Astrocyte (in vitro differentiated cells and primary cell): ENCODE measurements at regions not wholly inside any gene's neighbourhood (a gene's known extent, or its start where the extent isn't known, plus 50 kb on each side); places are given as distances from the start of the nearest gene placed in this dataset.
"Not testable (repeated sequence)": the region's sequence is repeated elsewhere in the genome, so short reads cannot be mapped to it uniquely, and the experiment has no call there.

Experiments
- DNase-seq: peaks from one replicate; pipeline ENCODE4 v3.0.0-alpha.2; 2010; ENCODE audit warnings: low read depth
- FAIRE-seq: peaks from 2 replicates; lab custom pipeline; 2011; peaks lifted over from hg19 to GRCh38; lab: Jason Lieb, UNC
- H2AFZ ChIP-seq: 2 replicates; pipeline ENCODE4 v1.6.0; 2012; ENCODE audit warnings: low read depth, low read length, inconsistent platforms
- H3K27ac ChIP-seq: 2 replicates; pipeline ENCODE4 v1.5.1; 2011; ENCODE audit warnings: low read depth, low read length, inconsistent platforms
- H3K27me3 ChIP-seq: 2 replicates; pipeline ENCODE4 v1.6.0; 2011; ENCODE audit warnings: low read length, inconsistent platforms; ENCODE audit not compliant: insufficient read depth
- H3K36me3 ChIP-seq: 2 replicates; pipeline ENCODE4 v1.5.1; 2011; ENCODE audit warnings: low read length, inconsistent platforms; ENCODE audit not compliant: insufficient read depth
- H3K4me1 ChIP-seq: 2 replicates; pipeline ENCODE4 v1.5.1; 2011; ENCODE audit warnings: low read length, inconsistent platforms; ENCODE audit not compliant: insufficient read depth
- H3K4me2 ChIP-seq: 2 replicates; pipeline ENCODE4 v1.6.0; 2012; ENCODE audit warnings: low read length, inconsistent platforms
- H3K4me3 ChIP-seq: 2 replicates; pipeline ENCODE4 v1.5.1; 2011; ENCODE audit warnings: low read depth, mild to moderate bottlenecking, low read length, inconsistent platforms; ENCODE audit not compliant: insufficient read depth
- H3K79me2 ChIP-seq: 2 replicates; pipeline ENCODE4 v1.6.0; 2012; ENCODE audit warnings: mild to moderate bottlenecking, low read length, inconsistent platforms; ENCODE audit not compliant: insufficient read depth
- H3K9ac ChIP-seq: 2 replicates; pipeline ENCODE4 v1.6.0; 2012; ENCODE audit warnings: mild to moderate bottlenecking, low read length, inconsistent platforms
- H3K9me3 ChIP-seq: 2 replicates; pipeline ENCODE4 v1.5.1; 2012; ENCODE audit warnings: low read depth, mild to moderate bottlenecking, low read length, inconsistent platforms; ENCODE audit not compliant: insufficient read depth
- H4K20me1 ChIP-seq: 2 replicates; pipeline ENCODE4 v1.6.0; 2012; ENCODE audit warnings: low read length, inconsistent platforms; ENCODE audit not compliant: insufficient read depth
- H3K27ac Mint-ChIP-seq: one replicate; pipeline ENCODE4 v1.8.0; 2021; ENCODE audit warnings: mild to moderate bottlenecking, mixed read lengths; ENCODE audit not compliant: unreplicated experiment
- H3K27me3 Mint-ChIP-seq: one replicate; pipeline ENCODE4 v1.8.0; 2021; ENCODE audit warnings: low read depth, mixed read lengths; ENCODE audit not compliant: unreplicated experiment
- H3K36me3 Mint-ChIP-seq: one replicate; pipeline ENCODE4 v1.8.0; 2021; ENCODE audit warnings: low read depth, mixed read lengths; ENCODE audit not compliant: unreplicated experiment
- H3K4me1 Mint-ChIP-seq: one replicate; pipeline ENCODE4 v1.8.0; 2021; ENCODE audit warnings: low read depth, mixed read lengths; ENCODE audit not compliant: unreplicated experiment
- H3K4me3 Mint-ChIP-seq: one replicate; pipeline ENCODE4 v1.8.0; 2021; ENCODE audit warnings: mild to moderate bottlenecking, moderate library complexity, mixed read lengths; ENCODE audit not compliant: unreplicated experiment
- H3K9me3 Mint-ChIP-seq: one replicate; pipeline ENCODE4 v1.8.0; 2021; ENCODE audit warnings: mild to moderate bottlenecking, mixed read lengths; ENCODE audit not compliant: unreplicated experiment
- CTCF ChIP-seq: IDR thresholded peaks from 2 replicates; pipeline ENCODE4 v1.5.1; 2011; ENCODE audit warnings: low read depth, mild to moderate bottlenecking, inconsistent platforms, low read length, moderate library complexity; ENCODE audit not compliant: insufficient read depth
- EZH2 ChIP-seq: IDR thresholded peaks from 2 replicates; pipeline ENCODE4 v1.6.1; 2012; ENCODE audit warnings: mild to moderate bottlenecking, low read length, inconsistent platforms; ENCODE audit not compliant: insufficient read depth

- Histone ChIP-seq H3K4me1 (no peaks in the 10 kb centered on the region), H3K27ac (no peak overlapping the region), H3K4me3 (no peak overlapping the region), H3K4me2 (no peak overlapping the region), H3K27me3 (no peaks in the 10 kb centered on the region), H3K79me2 (no peaks in the 10 kb centered on the region), H3K9me3 (no peaks in the 10 kb centered on the region), H3K9ac (no peak overlapping the region), H2AFZ (no peak overlapping the region), H3K36me3 (no peaks in the 10 kb centered on the region), H4K20me1 (no peaks in the 10 kb centered on the region)
- no peaks in the 10 kb centered on the region for H3K9me3 Mint-ChIP-seq
- FAIRE-seq (no peak), DNase-seq (no peak)
- H3K36me3 Mint-ChIP-seq: no peaks in the 10 kb centered on the region
- TF ChIP-seq CTCF (no peak), EZH2 (no peak)
- no peak overlapping the region for H3K27ac Mint-ChIP-seq
- no peaks in the 10 kb centered on the region for H3K27me3 Mint-ChIP-seq
- H3K4me1 Mint-ChIP-seq: no peaks in the 10 kb centered on the region
- no peak overlapping the region for H3K4me3 Mint-ChIP-seq
Observed at GRCh38 chr1:104646233-104646632, 896.5 kb downstream of the AMY1C start.

GRCh38 chr1:104648269-104648691, 898.6 kb downstream of the AMY1C start:
- Histone ChIP-seq H4K20me1 (no peaks in the 10 kb centered on the region), H3K27ac (no peak overlapping the region), H3K79me2 (no peaks in the 10 kb centered on the region), H3K4me3 (no peak overlapping the region), H3K4me1 (no peaks in the 10 kb centered on the region), H3K9ac (no peak overlapping the region), H3K9me3 (no peaks in the 10 kb centered on the region), H3K4me2 (no peak overlapping the region), H3K27me3 (no peaks in the 10 kb centered on the region), H3K36me3 (no peaks in the 10 kb centered on the region), H2AFZ (no peak overlapping the region)
- TF ChIP-seq CTCF: peak; percentile 42
- no peak for TF ChIP-seq EZH2
- FAIRE-seq (no peak), DNase-seq (no peak)
- peaks cover 3% of the 10 kb centered on the region for H3K27me3 Mint-ChIP-seq
- no peaks in the 10 kb centered on the region for H3K36me3 Mint-ChIP-seq
- no peak overlapping the region for H3K4me3 Mint-ChIP-seq
- no peaks in the 10 kb centered on the region for H3K4me1 Mint-ChIP-seq
- H3K9me3 Mint-ChIP-seq: no peaks in the 10 kb centered on the region
- no peak overlapping the region for H3K27ac Mint-ChIP-seq

GRCh38 chr1:104664374-104664773, 914.7 kb downstream of the AMY1C start:
- not testable (repeated sequence) for H2AFZ ChIP-seq, FAIRE-seq, H3K9ac ChIP-seq, H3K4me1 Mint-ChIP-seq, DNase-seq, H4K20me1 ChIP-seq, H3K36me3 ChIP-seq, H3K27ac Mint-ChIP-seq, H3K27me3 ChIP-seq, H3K9me3 ChIP-seq, H3K4me3 ChIP-seq, H3K4me2 ChIP-seq, H3K36me3 Mint-ChIP-seq, H3K4me1 ChIP-seq, H3K27ac ChIP-seq, H3K9me3 Mint-ChIP-seq, H3K27me3 Mint-ChIP-seq, H3K4me3 Mint-ChIP-seq, H3K79me2 ChIP-seq
